ENCODE measurements at regions not wholly inside any gene's neighbourhood (a gene's known extent, or its start where the extent isn't known, plus 50 kb on each side); places are given as distances from the start of the nearest gene placed in this dataset.
A peak's percentile ranks its signal among the peaks of the same experiment; 100 is the strongest.

- TF ChIP-seq RFX7 (CRISPR knock-in tag; IDR thresholded peaks at IDR 0.05), result no peak
- TF ChIP-seq, protein P1, sequence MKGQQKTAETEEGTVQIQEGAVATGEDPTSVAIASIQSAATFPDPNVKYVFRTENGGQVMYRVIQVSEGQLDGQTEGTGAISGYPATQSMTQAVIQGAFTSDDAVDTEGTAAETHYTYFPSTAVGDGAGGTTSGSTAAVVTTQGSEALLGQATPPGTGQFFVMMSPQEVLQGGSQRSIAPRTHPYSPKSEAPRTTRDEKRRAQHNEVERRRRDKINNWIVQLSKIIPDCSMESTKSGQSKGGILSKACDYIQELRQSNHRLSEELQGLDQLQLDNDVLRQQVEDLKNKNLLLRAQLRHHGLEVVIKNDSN (CRISPR knock-in tag; IDR thresholded peaks at IDR 0.05), result no peak
- TF ChIP-seq MAFK (IDR thresholded peaks at IDR 0.05; ENCODE audit: low read length), result no peak
- no peak for TF ChIP-seq ARHGAP35 (IDR thresholded peaks at IDR 0.05; ENCODE audit: partially characterized antibody)
- no peak for TF ChIP-seq MEF2A (IDR thresholded peaks at IDR 0.05; ENCODE audit: control insufficient read depth, low read depth, low read length)
- TF ChIP-seq, protein P2, sequence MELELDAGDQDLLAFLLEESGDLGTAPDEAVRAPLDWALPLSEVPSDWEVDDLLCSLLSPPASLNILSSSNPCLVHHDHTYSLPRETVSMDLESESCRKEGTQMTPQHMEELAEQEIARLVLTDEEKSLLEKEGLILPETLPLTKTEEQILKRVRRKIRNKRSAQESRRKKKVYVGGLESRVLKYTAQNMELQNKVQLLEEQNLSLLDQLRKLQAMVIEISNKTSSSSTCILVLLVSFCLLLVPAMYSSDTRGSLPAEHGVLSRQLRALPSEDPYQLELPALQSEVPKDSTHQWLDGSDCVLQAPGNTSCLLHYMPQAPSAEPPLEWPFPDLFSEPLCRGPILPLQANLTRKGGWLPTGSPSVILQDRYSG (tag; conservative IDR thresholded peaks at IDR 0.05; ENCODE audit: low read depth), result no peak
- TF ChIP-seq NCOA1 (IDR thresholded peaks at IDR 0.05; ENCODE audit: low read depth), result no peak
- TF ChIP-seq RBM17 (IDR thresholded peaks at IDR 0.05; ENCODE audit: borderline replicate concordance, low read depth, low read length), result no peak
Observed at GRCh38 chr4:38371391-38371851, 292.6 kb upstream of the KLF3 start (continued).

DNA sequence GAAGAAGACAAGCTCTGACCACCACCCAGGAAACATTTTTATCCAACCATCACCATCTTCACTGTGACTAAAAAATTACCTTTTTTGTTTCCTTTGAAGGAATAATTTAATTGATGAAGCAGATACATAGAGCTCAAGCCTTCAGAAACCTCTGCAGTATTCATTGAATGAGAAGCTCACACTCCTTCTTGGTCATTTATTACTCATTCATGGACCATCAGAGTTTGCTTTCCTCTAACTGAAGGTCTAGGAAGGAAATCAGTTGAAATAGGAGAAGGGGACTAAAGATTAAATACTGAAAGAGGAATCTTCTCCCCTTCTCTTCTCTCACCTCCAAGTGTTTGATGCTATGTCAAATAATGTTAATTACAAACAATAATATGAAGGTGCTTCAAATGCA lies 290.6 kb upstream of the KLF3 start:
- no peaks in the 10 kb centered on the region; a peak in 1 of 5 replicates for H3K4me1 ChIP-seq (replicated peaks in 1 of 2; ENCODE audit: control insufficient read depth in 2 of 2, insufficient read depth in 2 of 2, low read length in 2 of 2)
- H3K36me3 ChIP-seq (ENCODE audit: control insufficient read depth, insufficient read depth, low read length), result no peaks in the 10 kb centered on the region
- H3K9ac ChIP-seq (ENCODE audit: insufficient read depth in 1 of 2, low read depth in 2 of 2, low read length in 2 of 2), result no peak overlapping the region
- H3K9me1 ChIP-seq (ENCODE audit: control insufficient read depth, insufficient read depth, low read length), result no peaks in the 10 kb centered on the region
- H4K20me1 ChIP-seq (replicated peaks; ENCODE audit: control insufficient read depth, insufficient read depth, low read length), result no peaks in the 10 kb centered on the region
- no TSS peak for BruUV-seq (replicated peaks)
- in situ Hi-C loops (cut with MboI), result no loop called here
- no peak overlapping the region for H3K4me2 ChIP-seq (ENCODE audit: insufficient read depth, low read length)
- no peak for ATAC-seq
- no peak for FAIRE-seq
- H3K4me3 ChIP-seq, result no peak overlapping the region
- no peaks in the 10 kb centered on the region; the same call in none of the 2 replicates for H3K9me3 ChIP-seq (replicated peaks; ENCODE audit: control insufficient read depth, insufficient read depth, low read depth, low read length)
- CTCF ChIA-PET (ENCODE audit: low intra/inter-chr PET ratio), result no interaction called here
- intact Hi-C loops (cut with micrococcal nuclease), result no loop called here
- H2AFZ ChIP-seq (ENCODE audit: low read depth, low read length), result 0 out of 2 replicates have a peak overlapping the region, but pooled peaks have one; percentile 53
- H3K27me3 ChIP-seq (ENCODE audit: control insufficient read depth in 2 of 2, insufficient read depth in 2 of 2, low read length in 2 of 2), result no peaks in the 10 kb centered on the region
- POLR2A ChIA-PET, result interaction anchor here (0.8 to 1.0 kb wide), 2 partner anchors 11 to 13 kb away, joined by 3 read pairs; no protein-coding TSS in a partner anchor
- DNase-seq (ENCODE audit: extremely low read depth in 1 of 4, low spot score in 3 of 4), result no peak
- H3K79me2 ChIP-seq (ENCODE audit: control insufficient read depth, insufficient read depth, low read length), result no peaks in the 10 kb centered on the region
- H3K27ac ChIP-seq (ENCODE audit: extremely low read depth, low read depth, low read length), result no peak overlapping the region
- TF ChIP-seq MAFF (IDR thresholded peaks at IDR 0.05; ENCODE audit: low read length), result no peak
- TF ChIP-seq U2AF1 (optimal IDR thresholded peaks at IDR 0.05; ENCODE audit: low read depth, low read length), result no peak
- TF ChIP-seq HIVEP1 (CRISPR knock-in tag; IDR thresholded peaks at IDR 0.05), result no peak
- no peak for TF ChIP-seq PHF8 (IDR thresholded peaks at IDR 0.05; ENCODE audit: borderline replicate concordance, low read length)
- TF ChIP-seq NFXL1 (CRISPR knock-in tag; IDR thresholded peaks at IDR 0.05), result no peak
- TF ChIP-seq, protein P3, sequence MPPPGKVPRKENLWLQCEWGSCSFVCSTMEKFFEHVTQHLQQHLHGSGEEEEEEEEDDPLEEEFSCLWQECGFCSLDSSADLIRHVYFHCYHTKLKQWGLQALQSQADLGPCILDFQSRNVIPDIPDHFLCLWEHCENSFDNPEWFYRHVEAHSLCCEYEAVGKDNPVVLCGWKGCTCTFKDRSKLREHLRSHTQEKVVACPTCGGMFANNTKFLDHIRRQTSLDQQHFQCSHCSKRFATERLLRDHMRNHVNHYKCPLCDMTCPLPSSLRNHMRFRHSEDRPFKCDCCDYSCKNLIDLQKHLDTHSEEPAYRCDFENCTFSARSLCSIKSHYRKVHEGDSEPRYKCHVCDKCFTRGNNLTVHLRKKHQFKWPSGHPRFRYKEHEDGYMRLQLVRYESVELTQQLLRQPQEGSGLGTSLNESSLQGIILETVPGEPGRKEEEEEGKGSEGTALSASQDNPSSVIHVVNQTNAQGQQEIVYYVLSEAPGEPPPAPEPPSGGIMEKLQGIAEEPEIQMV (tag; conservative IDR thresholded peaks at IDR 0.05; ENCODE audit: low read depth), result no peak
- TF ChIP-seq ILF3 (IDR thresholded peaks at IDR 0.05; ENCODE audit: borderline replicate concordance), result no peak
- TF ChIP-seq ZNF699 (CRISPR knock-in tag; IDR thresholded peaks at IDR 0.05; ENCODE audit: insufficient replicate concordance), result no peak
- TF ChIP-seq PCBP1 (IDR thresholded peaks at IDR 0.05; ENCODE audit: low read depth, low read length, poor library complexity, severe bottlenecking), result no peak
- no peak for TF ChIP-seq CBFA2T3 (IDR thresholded peaks at IDR 0.05)
- no peak for TF ChIP-seq POLR2AphosphoS2 (IDR thresholded peaks at IDR 0.05; ENCODE audit: low read length)
- no peak for TF ChIP-seq ZSCAN32 (CRISPR knock-in tag; IDR thresholded peaks at IDR 0.05)

All from K562 (cell line).